Nephron progenitor cell (in vitro differentiated cells): ENCODE measurements at regions not wholly inside any gene's neighbourhood (a gene's known extent, or its start where the extent isn't known, plus 50 kb on each side); places are given as distances from the start of the nearest gene placed in this dataset.

Experiments used
- DNase-seq: peaks from one replicate; pipeline ENCODE4 v3.0.0; 2021
- H3K27ac Mint-ChIP-seq: 2 replicates; pipeline ENCODE4 v1.8.0; 2021; ENCODE audit warnings: mild to moderate bottlenecking, moderate library complexity, mixed read lengths
- H3K27me3 Mint-ChIP-seq: 2 replicates; pipeline ENCODE4 v1.8.0; 2021; ENCODE audit warnings: mild to moderate bottlenecking, low read depth, mixed read lengths; ENCODE audit not compliant: poor library complexity
- H3K36me3 Mint-ChIP-seq: 2 replicates; pipeline ENCODE4 v1.8.0; 2021; ENCODE audit warnings: low read depth, mixed read lengths
- H3K4me1 Mint-ChIP-seq: 2 replicates; pipeline ENCODE4 v1.8.0; 2021; ENCODE audit warnings: mixed read lengths
- H3K4me3 Mint-ChIP-seq: 2 replicates; pipeline ENCODE4 v1.8.0; 2021; ENCODE audit warnings: mild to moderate bottlenecking, moderate library complexity, mixed read lengths
- H3K9me3 Mint-ChIP-seq: 2 replicates; pipeline ENCODE4 v1.8.0; 2021; ENCODE audit warnings: mild to moderate bottlenecking, moderate library complexity, mixed read lengths
- CTCF ChIP-seq: fragments of 200-600 bp; sonication (generic); IDR thresholded peaks from 2 replicates; pipeline ENCODE4 v1.5.0; 2021; ENCODE audit warnings: antibody characterized with exemption

GRCh38 chr10:78505657-78506056 lies 472.0 kb downstream of the RPS24 start:
- Mint-ChIP-seq H3K27me3 (no peaks in the 10 kb centered on the region), H3K27ac (no peak overlapping the region), H3K4me1 (peaks cover 35% of the 10 kb centered on the region), H3K9me3 (no peaks in the 10 kb centered on the region), H3K4me3 (no peak overlapping the region), H3K36me3 (no peaks in the 10 kb centered on the region)
- TF ChIP-seq CTCF = no peak
- no peak for DNase-seq

GRCh38 chr10:78506614-78507013 lies 473.0 kb downstream of the RPS24 start:
- Mint-ChIP-seq H3K9me3 (no peaks in the 10 kb centered on the region), H3K27ac (no peak overlapping the region), H3K27me3 (peaks cover 2% of the 10 kb centered on the region), H3K36me3 (no peaks in the 10 kb centered on the region), H3K4me1 (peaks cover 43% of the 10 kb centered on the region), H3K4me3 (no peak overlapping the region)
- DNase-seq = no peak
- no peak for TF ChIP-seq CTCF

GRCh38 chr10:78507510-78508160 lies 474.0 kb downstream of the RPS24 start:
- H3K4me3 Mint-ChIP-seq = no peak overlapping the region
- H3K9me3 Mint-ChIP-seq = no peaks in the 10 kb centered on the region
- no peaks in the 10 kb centered on the region for H3K36me3 Mint-ChIP-seq
- no peak for TF ChIP-seq CTCF
- no peak for DNase-seq
- peak overlapping the region; percentile 81 for H3K27ac Mint-ChIP-seq
- peaks cover 2% of the 10 kb centered on the region for H3K27me3 Mint-ChIP-seq
- peaks cover 39% of the 10 kb centered on the region for H3K4me1 Mint-ChIP-seq

- H3K27me3 Mint-ChIP-seq = peaks cover 2% of the 10 kb centered on the region
- H3K4me3 Mint-ChIP-seq = no peak overlapping the region
- no peak overlapping the region for H3K27ac Mint-ChIP-seq
- H3K4me1 Mint-ChIP-seq = peaks cover 35% of the 10 kb centered on the region
- DNase-seq = no peak
- H3K9me3 Mint-ChIP-seq = no peaks in the 10 kb centered on the region
- no peaks in the 10 kb centered on the region for H3K36me3 Mint-ChIP-seq
- TF ChIP-seq CTCF = no peak
Observed at GRCh38 chr10:78508955-78509748, 475.5 kb downstream of the RPS24 start.

- H3K9me3 Mint-ChIP-seq = no peaks in the 10 kb centered on the region
Observed at GRCh38 chr10:78510566-78511323, 477.1 kb downstream of the RPS24 start.

More at GRCh38 chr10:78510566-78511323, 477.1 kb downstream of the RPS24 start:
- no peak overlapping the region for H3K27ac Mint-ChIP-seq
- H3K4me1 Mint-ChIP-seq = peaks cover 29% of the 10 kb centered on the region
- no peak overlapping the region for H3K4me3 Mint-ChIP-seq
- no peaks in the 10 kb centered on the region for H3K36me3 Mint-ChIP-seq
- TF ChIP-seq CTCF = no peak
- H3K27me3 Mint-ChIP-seq = peaks cover 2% of the 10 kb centered on the region
- no peak for DNase-seq
